H1 (cell line): ENCODE measurements at regions not wholly inside any gene's neighbourhood (a gene's known extent, or its start where the extent isn't known, plus 50 kb on each side); places are given as distances from the start of the nearest gene placed in this dataset.

Source experiments
- CTCF ChIA-PET: fragments of 300-600 bp; sonication (Branson Sonifier 250); formaldehyde crosslinking; loops from one replicate; lab custom pipeline; 2021; ENCODE audit not compliant: partially characterized antibody; lab: Charles Lee
- POLR2A ChIA-PET: fragments of 300-600 bp; sonication (Branson Sonifier 250); formaldehyde crosslinking; loops from one replicate; lab custom pipeline; 2021; ENCODE audit warnings: inconsistent platforms; ENCODE audit not compliant: partially characterized antibody; lab: Charles Lee
- DNase-seq, 2 experiments: peaks; one replicate each; pipeline versions ENCODE4 v3.0.0 to v3.0.0-alpha.2; 2010 to 2022; ENCODE audit warnings: low spot score in 2 of 2, low read depth in 1 of 2, mixed read lengths in 1 of 2
- FAIRE-seq: peaks from 2 replicates; lab custom pipeline; 2011; peaks lifted over from hg19 to GRCh38; lab: Jason Lieb, UNC
- H2AFZ ChIP-seq: 2 replicates; pipeline ENCODE4 v1.8.1; 2012; ENCODE audit warnings: low read length, inconsistent platforms
- H2AK5ac ChIP-seq: 2 replicates; pipeline ENCODE4 v1.6.1; 2013; ENCODE audit warnings: low read depth, low read length
- H2BK120ac ChIP-seq: replicated peaks from 2 replicates; pipeline ENCODE3; 2013; ENCODE audit warnings: low read depth, low read length, inconsistent platforms
- H2BK12ac ChIP-seq: 2 replicates; pipeline ENCODE4 v1.6.1; 2013; ENCODE audit warnings: low read depth, low read length
- H2BK15ac ChIP-seq: 2 replicates; pipeline ENCODE4 v1.6.1; 2013; ENCODE audit warnings: low read length
- H2BK20ac ChIP-seq: 2 replicates; pipeline ENCODE4 v1.6.1; 2013; ENCODE audit warnings: low read length
- H2BK5ac ChIP-seq: 2 replicates; pipeline ENCODE4 v1.6.1; 2013; ENCODE audit warnings: low read depth, low read length
- H3K14ac ChIP-seq: 2 replicates; pipeline ENCODE4 v1.6.1; 2013; ENCODE audit warnings: inconsistent platforms; ENCODE audit not compliant: insufficient read length
- H3K18ac ChIP-seq: 2 replicates; pipeline ENCODE4 v1.6.1; 2013; ENCODE audit warnings: low read length; ENCODE audit errors: extremely low read depth
- H3K23ac ChIP-seq: 2 replicates; pipeline ENCODE4 v1.6.1; 2013; ENCODE audit warnings: inconsistent platforms; ENCODE audit not compliant: insufficient read length
- H3K23me2 ChIP-seq: 2 replicates; pipeline ENCODE4 v1.6.1; 2013; ENCODE audit warnings: low read depth, low read length
- H3K27ac ChIP-seq: 2 replicates; pipeline ENCODE4 v1.6.1; 2011; ENCODE audit warnings: low read depth, low read length, inconsistent platforms
- H3K27me3 ChIP-seq, 4 experiments: replicated peaks in 1 of 4; 1 replicate in 1 of 4; 2 replicates in 3 of 4; pipeline versions ENCODE4 v1.6.1 to v1.8.1; 2011 to 2013; ENCODE audit warnings: low read length in 3 of 4, mild to moderate bottlenecking in 3 of 4, inconsistent platforms in 2 of 4, mixed read lengths in 2 of 4, moderate library complexity in 1 of 4; ENCODE audit not compliant: control insufficient read depth in 3 of 4, insufficient read depth in 3 of 4; ENCODE audit errors: extremely low read depth in 1 of 4
- H3K36me3 ChIP-seq, 4 experiments: 2 replicates each; pipeline versions ENCODE4 v1.6.1 to v1.8.1; 2011 to 2013; ENCODE audit warnings: mild to moderate bottlenecking in 4 of 4, low read length in 3 of 4, moderate library complexity in 2 of 4, control low read depth in 1 of 4, inconsistent platforms in 1 of 4; ENCODE audit not compliant: insufficient read depth in 4 of 4, control insufficient read depth in 2 of 4
- H3K4ac ChIP-seq: replicated peaks from 2 replicates; pipeline ENCODE3; 2013; ENCODE audit warnings: low read length, low read depth, mixed read lengths, inconsistent platforms; ENCODE audit not compliant: insufficient read length
- H3K4me1 ChIP-seq, 4 experiments: replicated peaks in 1 of 4; 1 replicate in 1 of 4; 2 replicates in 3 of 4; pipeline versions ENCODE4 v1.6.1 to v1.8.1; 2011 to 2013; ENCODE audit warnings: low read length in 3 of 4, inconsistent platforms in 2 of 4, mixed read lengths in 1 of 4; ENCODE audit not compliant: insufficient read depth in 4 of 4, control insufficient read depth in 3 of 4
- H3K4me2 ChIP-seq, 2 experiments: 2 replicates each; pipeline versions ENCODE4 v1.6.1 to v1.8.1; 2011 to 2013; ENCODE audit warnings: low read depth in 2 of 2, low read length in 2 of 2, control low read depth in 1 of 2, inconsistent platforms in 1 of 2, mild to moderate bottlenecking in 1 of 2; ENCODE audit not compliant: insufficient read depth in 1 of 2
- H3K4me3 ChIP-seq, 4 experiments: fragments of 200-600, 300-600 bp in 1 of 4; sonication (generic), shearing (Covaris generic), sonication (Bioruptor Twin) in 1 of 4; 2 replicates each; pipeline versions ENCODE4 v1.5.1 to v1.8.1; 2011 to 2016; ENCODE audit warnings: low read length in 4 of 4, low read depth in 3 of 4, control low read depth in 2 of 4, inconsistent platforms in 2 of 4, mild to moderate bottlenecking in 2 of 4, mixed read lengths in 1 of 4, moderate library complexity in 1 of 4; ENCODE audit not compliant: insufficient read depth in 2 of 4; ENCODE audit errors: extremely low read depth in 1 of 4
- H3K56ac ChIP-seq: replicated peaks from 2 replicates; pipeline ENCODE3; 2013; ENCODE audit warnings: low read depth, mild to moderate bottlenecking, mixed read lengths, low read length, inconsistent platforms; ENCODE audit not compliant: insufficient read length
- H3K79me1 ChIP-seq: 2 replicates; pipeline ENCODE4 v1.6.1; 2013; ENCODE audit warnings: low read depth, low read length, control low read depth
- H3K79me2 ChIP-seq, 2 experiments: 2 replicates each; pipeline versions ENCODE4 v1.6.1 to v1.8.1; 2012 to 2013; ENCODE audit warnings: low read length in 2 of 2, mild to moderate bottlenecking in 2 of 2, inconsistent platforms in 1 of 2; ENCODE audit not compliant: insufficient read depth in 2 of 2, control insufficient read depth in 1 of 2
- H3K9ac ChIP-seq, 4 experiments: replicated peaks in 1 of 4; 1 replicate in 1 of 4; 2 replicates in 3 of 4; pipeline versions ENCODE4 v1.6.1 to v1.8.1; 2011 to 2013; ENCODE audit warnings: low read depth in 3 of 4, low read length in 3 of 4, control low read depth in 2 of 4, mild to moderate bottlenecking in 2 of 4, moderate library complexity in 2 of 4, inconsistent platforms in 1 of 4; ENCODE audit errors: extremely low read depth in 1 of 4
- H3K9me3 ChIP-seq, 2 experiments: 2 replicates each; pipeline versions ENCODE4 v1.6.1 to v1.8.1; 2012 to 2013; ENCODE audit warnings: mild to moderate bottlenecking in 2 of 2, moderate library complexity in 2 of 2, control low read depth in 1 of 2, inconsistent platforms in 1 of 2, low read depth in 1 of 2, low read length in 1 of 2, mixed read lengths in 1 of 2; ENCODE audit not compliant: insufficient read depth in 2 of 2
- H4K20me1 ChIP-seq, 2 experiments: replicated peaks in 1 of 2; 2 replicates each; pipeline versions ENCODE3 to v1.8.1; 2011 to 2013; ENCODE audit warnings: inconsistent platforms in 2 of 2, low read length in 2 of 2, mild to moderate bottlenecking in 1 of 2; ENCODE audit not compliant: insufficient read depth in 2 of 2, control insufficient read depth in 1 of 2
- H4K5ac ChIP-seq: 2 replicates; pipeline ENCODE4 v1.6.1; 2013; ENCODE audit warnings: low read length, low read depth, mixed read lengths, inconsistent platforms; ENCODE audit not compliant: insufficient read length
- H4K8ac ChIP-seq: 2 replicates; pipeline ENCODE4 v1.8.0; 2013; ENCODE audit warnings: mild to moderate bottlenecking, moderate library complexity, low read length, inconsistent platforms; ENCODE audit not compliant: insufficient read depth; ENCODE audit errors: extremely low read depth
- H4K91ac ChIP-seq: replicated peaks from 2 replicates; pipeline ENCODE3; 2013; ENCODE audit warnings: low read length, mixed read lengths, inconsistent platforms; ENCODE audit not compliant: insufficient read length
- ASH2L ChIP-seq: fragments of 200-600, 300-600 bp; sonication (generic); IDR thresholded peaks from one replicate; pipeline ENCODE4 v1.7.1; 2017; ENCODE audit warnings: low read length
- KDM5A ChIP-seq: fragments of 200-600 bp; IDR thresholded peaks from 2 replicates; pipeline ENCODE4 v1.7.1; 2012; ENCODE audit warnings: mild to moderate bottlenecking, low read length, inconsistent platforms, mixed read lengths
- PHF8 ChIP-seq: fragments of 200-600 bp; sonication (generic); conservative IDR thresholded peaks from 2 replicates; pipeline ENCODE4 v1.7.1; 2012; ENCODE audit warnings: low read depth, mild to moderate bottlenecking, inconsistent platforms, low read length, moderate library complexity
- SIN3A ChIP-seq, 2 experiments: IDR thresholded peaks in 1 of 2; conservative IDR thresholded peaks in 1 of 2; 2 replicates each; pipeline ENCODE4 v1.6.1; 2011 to 2012; ENCODE audit warnings: low read length in 2 of 2, improper control_type of control experiment in 1 of 2, low read depth in 1 of 2, mild to moderate bottlenecking in 1 of 2
- SP1 ChIP-seq: IDR thresholded peaks from 2 replicates; pipeline ENCODE4 v1.6.1; 2011; ENCODE audit warnings: low read depth, low read length
- TAF1 ChIP-seq: IDR thresholded peaks from 2 replicates; pipeline ENCODE4 v1.6.1; 2011; ENCODE audit warnings: mild to moderate bottlenecking, low read depth, low read length
- TAF7 ChIP-seq: optimal IDR thresholded peaks from 2 replicates; pipeline ENCODE3; 2011; ENCODE audit warnings: low read depth, mild to moderate bottlenecking, inconsistent platforms, low read length, moderate library complexity, borderline replicate concordance
- YY1 ChIP-seq: IDR thresholded peaks from 2 replicates; pipeline ENCODE4 v1.6.1; 2011; ENCODE audit warnings: low read depth, mild to moderate bottlenecking, low read length
- WGBS, 2 experiments: shearing (Covaris generic) in 1 of 2; methylation state at CpG; one replicate each; pipeline versions ENCODE4 v1.1.6 to v1.1.7; 2013 to 2015; ENCODE audit warnings: low lambda C conversion rate in 2 of 2, mixed read lengths in 2 of 2, inconsistent platforms in 1 of 2, low coverage in 1 of 2, missing lambda C conversion rate in 1 of 2; ENCODE audit not compliant: insufficient replicate concordance in 2 of 2, insufficient coverage in 1 of 2, insufficient read length in 1 of 2; ENCODE audit errors: extremely low coverage in 1 of 2, missing lambda C conversion rate in 1 of 2; 5-methylcytosine and 5-hydroxymethylcytosine counted together

DNA sequence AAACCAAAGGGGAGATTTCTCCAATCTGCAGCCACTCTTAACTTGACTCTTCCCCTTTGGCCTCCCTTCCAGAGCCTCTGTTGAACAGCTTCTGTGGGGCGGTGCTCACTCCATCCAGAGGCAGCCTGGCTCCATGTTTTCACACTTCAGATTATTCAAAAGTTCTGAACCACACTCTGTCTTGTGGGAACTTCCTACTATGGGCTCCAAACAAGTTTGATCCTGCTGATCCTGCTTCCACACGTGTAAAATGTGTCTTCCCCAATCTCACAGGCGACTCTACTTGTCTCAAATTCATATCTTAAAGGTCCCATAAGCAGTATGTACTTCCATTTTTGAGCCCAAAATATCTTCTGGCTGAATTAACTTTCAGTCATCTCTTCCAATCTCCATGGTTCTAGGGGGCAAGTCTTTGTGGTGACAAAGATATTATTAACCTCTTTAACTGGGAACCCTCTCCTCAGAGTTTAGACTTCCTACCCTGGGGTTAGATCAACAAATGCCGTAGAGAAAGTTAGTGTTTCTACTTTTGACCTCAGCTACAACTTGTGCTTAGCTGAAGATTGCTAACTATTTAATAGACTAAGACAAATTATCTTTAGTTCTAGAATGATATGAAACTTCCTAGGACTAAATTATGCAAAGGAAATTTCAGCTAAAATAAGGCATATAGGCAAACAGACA lies 176.3 kb upstream of the BCL6 start:
- Histone ChIP-seq H3K4me3 (no peak overlapping the region), H3K56ac (no peak overlapping the region), H2BK5ac (no peak overlapping the region), H4K20me1 (no peaks in the 10 kb centered on the region), H2BK12ac (no peak overlapping the region), H2AFZ (no peak overlapping the region; the same call in 1 of the 2 replicates), H3K4ac (no peak overlapping the region), H2BK120ac (no peak overlapping the region), H3K4me2 (no peak overlapping the region), H3K14ac (no peak overlapping the region), H3K27me3 (no peaks in the 10 kb centered on the region; a peak in 1 of 7 replicates), H3K4me1 (peaks cover 0 to 13% (median 8%) of the 10 kb centered on the region in 4 experiments; a peak in 6 of 7 replicates), H3K27ac (no peak overlapping the region), H4K91ac (no peak overlapping the region), H3K36me3 (no peaks in the 10 kb centered on the region; a peak in 1 of 8 replicates), H3K18ac (no peak overlapping the region), H4K5ac (no peak overlapping the region), H2BK15ac (no peak overlapping the region), H2AK5ac (no peak overlapping the region), H3K23me2 (no peaks in the 10 kb centered on the region), H3K9me3 (peaks cover 7 to 11% of the 10 kb centered on the region in 2 experiments; a peak in 2 of 4 replicates), H3K79me2 (no peaks in the 10 kb centered on the region), H4K8ac (no peak overlapping the region), H3K23ac (no peak overlapping the region), H3K9ac (no peak overlapping the region), H2BK20ac (no peak overlapping the region), H3K79me1 (no peaks in the 10 kb centered on the region)
- FAIRE-seq (no peak), DNase-seq (no peak)
- WGBS, 2 experiments: 92% methylated on average over 4 of the region's 4 CpGs; no CpG with 5 or more reads in 1 of the 2 experiments
- POLR2A ChIA-PET: no interaction called here
- no peak for TF ChIP-seq YY1
- no peak for TF ChIP-seq SIN3A (conservative IDR thresholded peaks at IDR 0.05 in 1 of 2, IDR thresholded peaks at IDR 0.05 in 1 of 2; ENCODE audit: low read depth in 1 of 2, low read length in 2 of 2)
- no peak for TF ChIP-seq TAF7
- no peak for TF ChIP-seq ASH2L
- TF ChIP-seq TAF1: no peak
- no peak for TF ChIP-seq KDM5A
- no peak for TF ChIP-seq PHF8
- no peak for TF ChIP-seq SP1
- CTCF ChIA-PET: interaction anchor here (1.1 kb wide), 1 partner anchor 33 kb away, joined by 3 read pairs; no protein-coding TSS in a partner anchor
